Myocyte (in vitro differentiated cells): ENCODE measurements at regions not wholly inside any gene's neighbourhood (a gene's known extent, or its start where the extent isn't known, plus 50 kb on each side); places are given as distances from the start of the nearest gene placed in this dataset.
A peak's percentile ranks its signal among the peaks of the same experiment; 100 is the strongest.

ENCODE experiments used
- DNase-seq: peaks from one replicate; pipeline ENCODE4 v3.0.0-alpha.2; 2012; ENCODE audit warnings: low read depth

GRCh38 chr11:109251230-109251629, 170.8 kb upstream of the C11orf87 start:
- DNase-seq = no peak

- DNase-seq = no peak
Measured at GRCh38 chr11:109264128-109264527, 157.9 kb upstream of the C11orf87 start.

- no peak for DNase-seq
Measured at GRCh38 chr11:109267293-109268095, 154.5 kb upstream of the C11orf87 start.

GRCh38 chr11:109275931-109276330, 146.1 kb upstream of the C11orf87 start:
- DNase-seq = no peak

- no peak for DNase-seq
Measured at GRCh38 chr11:109285465-109285864, 136.5 kb upstream of the C11orf87 start.

GRCh38 chr11:109291553-109291952, 130.4 kb upstream of the C11orf87 start:
- no peak for DNase-seq

GRCh38 chr11:109298865-109299264, 123.1 kb upstream of the C11orf87 start:
- no peak for DNase-seq

- DNase-seq = no peak
Measured at GRCh38 chr11:109300211-109300610, 121.8 kb upstream of the C11orf87 start.

- DNase-seq = no peak
Measured at GRCh38 chr11:109302591-109303334, 119.2 kb upstream of the C11orf87 start.

GRCh38 chr11:109303342-109303741, 118.6 kb upstream of the C11orf87 start:
- no peak for DNase-seq

GRCh38 chr11:109304159-109304558, 117.8 kb upstream of the C11orf87 start:
- DNase-seq = no peak

- no peak for DNase-seq
Measured at GRCh38 chr11:109305009-109305408, 117.0 kb upstream of the C11orf87 start.

- peak; percentile 78 for DNase-seq
Measured at GRCh38 chr11:109306322-109306721, 115.7 kb upstream of the C11orf87 start.

GRCh38 chr11:109307366-109307765, 114.6 kb upstream of the C11orf87 start:
- no peak for DNase-seq

GRCh38 chr11:109308551-109308950, 113.4 kb upstream of the C11orf87 start:
- DNase-seq = peak; percentile 81

GRCh38 chr11:109309153-109309552, 112.8 kb upstream of the C11orf87 start:
- DNase-seq = peak; percentile 65

GRCh38 chr11:109317726-109318125, 104.3 kb upstream of the C11orf87 start:
- DNase-seq = no peak

- DNase-seq = no peak
Measured at GRCh38 chr11:109320595-109320994, 101.4 kb upstream of the C11orf87 start.

GRCh38 chr11:109326781-109327180, 95.2 kb upstream of the C11orf87 start:
- DNase-seq = peak; percentile 37

GRCh38 chr11:109329716-109330115, 92.3 kb upstream of the C11orf87 start:
- no peak for DNase-seq

GRCh38 chr11:109338131-109338530, 83.9 kb upstream of the C11orf87 start:
- no peak for DNase-seq

- DNase-seq = no peak
Measured at GRCh38 chr11:109342261-109342660, 79.7 kb upstream of the C11orf87 start.

GRCh38 chr11:109343242-109343641, 78.7 kb upstream of the C11orf87 start:
- DNase-seq = no peak
